ENCODE measurements at regions not wholly inside any gene's neighbourhood (a gene's known extent, or its start where the extent isn't known, plus 50 kb on each side); places are given as distances from the start of the nearest gene placed in this dataset.

- TF ChIP-seq, protein P1, sequence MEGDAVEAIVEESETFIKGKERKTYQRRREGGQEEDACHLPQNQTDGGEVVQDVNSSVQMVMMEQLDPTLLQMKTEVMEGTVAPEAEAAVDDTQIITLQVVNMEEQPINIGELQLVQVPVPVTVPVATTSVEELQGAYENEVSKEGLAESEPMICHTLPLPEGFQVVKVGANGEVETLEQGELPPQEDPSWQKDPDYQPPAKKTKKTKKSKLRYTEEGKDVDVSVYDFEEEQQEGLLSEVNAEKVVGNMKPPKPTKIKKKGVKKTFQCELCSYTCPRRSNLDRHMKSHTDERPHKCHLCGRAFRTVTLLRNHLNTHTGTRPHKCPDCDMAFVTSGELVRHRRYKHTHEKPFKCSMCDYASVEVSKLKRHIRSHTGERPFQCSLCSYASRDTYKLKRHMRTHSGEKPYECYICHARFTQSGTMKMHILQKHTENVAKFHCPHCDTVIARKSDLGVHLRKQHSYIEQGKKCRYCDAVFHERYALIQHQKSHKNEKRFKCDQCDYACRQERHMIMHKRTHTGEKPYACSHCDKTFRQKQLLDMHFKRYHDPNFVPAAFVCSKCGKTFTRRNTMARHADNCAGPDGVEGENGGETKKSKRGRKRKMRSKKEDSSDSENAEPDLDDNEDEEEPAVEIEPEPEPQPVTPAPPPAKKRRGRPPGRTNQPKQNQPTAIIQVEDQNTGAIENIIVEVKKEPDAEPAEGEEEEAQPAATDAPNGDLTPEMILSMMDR (IDR thresholded peaks at IDR 0.05; ENCODE audit: low read depth, low read length), result no peak
- TF ChIP-seq POLR2A (IDR thresholded peaks at IDR 0.05; ENCODE audit: extremely low read depth, insufficient read length) (no peak), MAX (IDR thresholded peaks at IDR 0.05; ENCODE audit: low read depth, low read length) (no peak), MYC (IDR thresholded peaks at IDR 0.05; ENCODE audit: low read depth, low read length) (no peak)
Measured at GRCh38 chr16:6447021-6447790, 885.4 kb upstream of the RBFOX1 start.
